MM.1S (cell line): ENCODE measurements at regions not wholly inside any gene's neighbourhood (a gene's known extent, or its start where the extent isn't known, plus 50 kb on each side); places are given as distances from the start of the nearest gene placed in this dataset.
"Not testable (repeated sequence)": the region's sequence is repeated elsewhere in the genome, so short reads cannot be mapped to it uniquely, and the experiment has no call there.

Source experiments
- DNase-seq: peaks from one replicate; pipeline ENCODE4 v3.0.0-alpha.2; 2015
- H2AFZ ChIP-seq: fragments of 300-600 bp; sonication (generic); 2 replicates; pipeline ENCODE4 v1.6.0; 2016; ENCODE audit warnings: antibody characterized with exemption, low read length
- H3F3A ChIP-seq: fragments of 300-600 bp; sonication (generic); 2 replicates; pipeline ENCODE4 v1.6.1; 2016; ENCODE audit warnings: mild to moderate bottlenecking, antibody characterized with exemption, low read length, moderate library complexity, mixed read lengths; ENCODE audit not compliant: insufficient read depth
- H3K27ac ChIP-seq: fragments of 300-600 bp; sonication (generic); 2 replicates; pipeline ENCODE4 v1.5.1; 2016; ENCODE audit warnings: mild to moderate bottlenecking, low read length
- H3K27me3 ChIP-seq: fragments of 300-600 bp; sonication (generic); replicated peaks from 2 replicates; pipeline ENCODE4 v1.6.0; 2016; ENCODE audit warnings: low read length; ENCODE audit not compliant: insufficient read depth
- H3K36me3 ChIP-seq: fragments of 300-600 bp; sonication (generic); replicated peaks from 2 replicates; pipeline ENCODE4 v1.6.1; 2016; ENCODE audit warnings: mild to moderate bottlenecking, low read length, mixed read lengths; ENCODE audit not compliant: insufficient read depth
- H3K4me1 ChIP-seq: fragments of 300-600 bp; sonication (generic); 2 replicates; pipeline ENCODE4 v1.6.1; 2016; ENCODE audit warnings: low read length, mixed read lengths
- H3K4me2 ChIP-seq: fragments of 300-600 bp; sonication (generic); 2 replicates; pipeline ENCODE4 v1.6.0; 2016; ENCODE audit warnings: low read depth, low read length
- H3K4me3 ChIP-seq: fragments of 300-600 bp; sonication (generic); 2 replicates; pipeline ENCODE4 v1.5.1; 2016; ENCODE audit warnings: low read length, mixed read lengths
- H3K79me2 ChIP-seq: fragments of 300-600 bp; sonication (generic); 2 replicates; pipeline ENCODE4 v1.6.1; 2016; ENCODE audit warnings: mixed run types, low read length, mixed read lengths
- H3K9ac ChIP-seq: fragments of 300-600 bp; sonication (generic); 2 replicates; pipeline ENCODE4 v1.6.1; 2016; ENCODE audit warnings: low read length, mixed read lengths
- H3K9me2 ChIP-seq: fragments of 300-600 bp; sonication (generic); replicated peaks from 2 replicates; pipeline ENCODE4 v1.6.1; 2016; ENCODE audit warnings: mild to moderate bottlenecking, low read length, mixed read lengths; ENCODE audit not compliant: insufficient read depth
- H3K9me3 ChIP-seq: fragments of 300-600 bp; sonication (generic); replicated peaks from 2 replicates; pipeline ENCODE4 v1.6.1; 2016; ENCODE audit warnings: mild to moderate bottlenecking, low read length, mixed read lengths; ENCODE audit not compliant: insufficient read depth
- H4K20me1 ChIP-seq: fragments of 300-600 bp; sonication (generic); 2 replicates; pipeline ENCODE4 v1.6.1; 2016; ENCODE audit warnings: mild to moderate bottlenecking, low read length, moderate library complexity, mixed read lengths; ENCODE audit not compliant: insufficient read depth
- EZH2 ChIP-seq: fragments of 300-600 bp; sonication (generic); optimal IDR thresholded peaks from 2 replicates; pipeline ENCODE3; 2017; ENCODE audit warnings: low read depth, mild to moderate bottlenecking, antibody characterized with exemption, low read length, mixed read lengths
- EZH2phosphoT487 ChIP-seq: fragments of 300-600 bp; sonication (generic); IDR thresholded peaks from 2 replicates; pipeline ENCODE4 v1.6.1; 2018; ENCODE audit warnings: antibody characterized with exemption, low read length
- TF ChIP-seq, protein P1 (sequence below): fragments of 300-600 bp; sonication (generic); IDR thresholded peaks from 2 replicates; pipeline ENCODE4 v1.5.1; 2016; ENCODE audit warnings: antibody characterized with exemption, low read length, mixed read lengths

DNA sequence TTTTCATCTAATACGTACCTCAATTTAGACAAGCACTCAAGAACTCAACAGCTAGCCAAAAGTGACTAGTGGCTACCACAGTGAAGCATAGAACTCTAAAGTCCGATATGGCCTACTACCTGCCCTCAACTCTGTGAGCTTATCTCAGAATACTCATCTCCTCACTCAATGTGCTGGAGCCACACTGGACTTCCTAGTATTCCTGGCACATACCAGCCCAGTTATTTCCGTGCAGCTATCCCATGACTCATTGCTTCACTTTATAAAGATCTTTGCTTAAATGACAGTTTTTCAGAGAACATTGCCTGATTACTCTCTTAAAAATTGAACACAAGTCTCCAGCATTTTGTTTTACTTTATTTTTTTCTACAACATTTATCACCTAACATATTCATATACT is 524.7 kb downstream of the PYDC2 start:
- H3K9me2 ChIP-seq = no peaks in the 10 kb centered on the region
- no peak overlapping the region for H3K4me3 ChIP-seq
- TF ChIP-seq EZH2 = no peak
- TF ChIP-seq, protein P1, sequence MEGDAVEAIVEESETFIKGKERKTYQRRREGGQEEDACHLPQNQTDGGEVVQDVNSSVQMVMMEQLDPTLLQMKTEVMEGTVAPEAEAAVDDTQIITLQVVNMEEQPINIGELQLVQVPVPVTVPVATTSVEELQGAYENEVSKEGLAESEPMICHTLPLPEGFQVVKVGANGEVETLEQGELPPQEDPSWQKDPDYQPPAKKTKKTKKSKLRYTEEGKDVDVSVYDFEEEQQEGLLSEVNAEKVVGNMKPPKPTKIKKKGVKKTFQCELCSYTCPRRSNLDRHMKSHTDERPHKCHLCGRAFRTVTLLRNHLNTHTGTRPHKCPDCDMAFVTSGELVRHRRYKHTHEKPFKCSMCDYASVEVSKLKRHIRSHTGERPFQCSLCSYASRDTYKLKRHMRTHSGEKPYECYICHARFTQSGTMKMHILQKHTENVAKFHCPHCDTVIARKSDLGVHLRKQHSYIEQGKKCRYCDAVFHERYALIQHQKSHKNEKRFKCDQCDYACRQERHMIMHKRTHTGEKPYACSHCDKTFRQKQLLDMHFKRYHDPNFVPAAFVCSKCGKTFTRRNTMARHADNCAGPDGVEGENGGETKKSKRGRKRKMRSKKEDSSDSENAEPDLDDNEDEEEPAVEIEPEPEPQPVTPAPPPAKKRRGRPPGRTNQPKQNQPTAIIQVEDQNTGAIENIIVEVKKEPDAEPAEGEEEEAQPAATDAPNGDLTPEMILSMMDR = no peak
- no peak for TF ChIP-seq EZH2phosphoT487
- no peak for DNase-seq
- H3F3A ChIP-seq = no peaks in the 10 kb centered on the region
- H2AFZ ChIP-seq = no peak overlapping the region
- no peaks in the 10 kb centered on the region for H3K36me3 ChIP-seq
- no peaks in the 10 kb centered on the region for H3K4me1 ChIP-seq
- H3K27me3 ChIP-seq = no peaks in the 10 kb centered on the region
- H4K20me1 ChIP-seq = no peaks in the 10 kb centered on the region
- no peaks in the 10 kb centered on the region for H3K79me2 ChIP-seq
- no peak overlapping the region for H3K9ac ChIP-seq
- H3K27ac ChIP-seq = no peak overlapping the region
- H3K9me3 ChIP-seq = no peaks in the 10 kb centered on the region
- H3K4me2 ChIP-seq = no peak overlapping the region

- no peaks in the 10 kb centered on the region for H3K79me2 ChIP-seq
- H3K4me2 ChIP-seq = no peak overlapping the region
- H3F3A ChIP-seq = no peaks in the 10 kb centered on the region
- no peak overlapping the region for H2AFZ ChIP-seq
- H3K9me3 ChIP-seq = no peaks in the 10 kb centered on the region
- no peaks in the 10 kb centered on the region for H3K27me3 ChIP-seq
- H3K36me3 ChIP-seq = no peaks in the 10 kb centered on the region
- no peak overlapping the region for H3K4me3 ChIP-seq
- H3K4me1 ChIP-seq = no peaks in the 10 kb centered on the region
- H3K9me2 ChIP-seq = no peaks in the 10 kb centered on the region
- TF ChIP-seq, protein P1 = no peak
- TF ChIP-seq EZH2 (no peak), EZH2phosphoT487 (no peak)
- DNase-seq = no peak
- H3K27ac ChIP-seq = no peak overlapping the region
- H3K9ac ChIP-seq = no peak overlapping the region
- no peaks in the 10 kb centered on the region for H4K20me1 ChIP-seq
These were observed 526.9 kb downstream of the PYDC2 start for GRCh38 chr3:191987831-191988350.

DNA sequence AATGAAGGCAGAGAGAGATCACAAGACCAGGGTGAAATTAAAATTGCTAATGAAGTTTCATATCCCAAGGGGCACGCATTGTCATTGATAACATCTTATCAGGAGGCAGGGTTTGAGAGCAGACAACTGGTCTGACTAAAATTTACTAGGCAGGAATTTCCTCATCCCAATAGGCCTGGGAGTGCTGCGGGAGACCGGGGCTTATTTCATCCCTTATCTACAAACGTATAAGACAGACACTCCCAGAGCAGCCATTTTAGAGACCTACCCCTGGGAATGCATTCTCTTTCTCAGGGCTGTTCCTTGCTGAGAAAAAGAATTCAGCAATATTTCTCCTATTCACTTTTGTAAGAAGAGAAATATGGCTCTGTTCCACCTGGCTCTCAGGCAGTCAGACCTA is 533.0 kb downstream of the PYDC2 start:
- not testable (repeated sequence) for DNase-seq, H3F3A ChIP-seq, H4K20me1 ChIP-seq, H3K27ac ChIP-seq, H3K27me3 ChIP-seq, H3K79me2 ChIP-seq, H3K4me1 ChIP-seq, H3K4me3 ChIP-seq, H3K4me2 ChIP-seq, H3K9me2 ChIP-seq, H3K36me3 ChIP-seq, H3K9ac ChIP-seq, H2AFZ ChIP-seq, H3K9me3 ChIP-seq

DNA sequence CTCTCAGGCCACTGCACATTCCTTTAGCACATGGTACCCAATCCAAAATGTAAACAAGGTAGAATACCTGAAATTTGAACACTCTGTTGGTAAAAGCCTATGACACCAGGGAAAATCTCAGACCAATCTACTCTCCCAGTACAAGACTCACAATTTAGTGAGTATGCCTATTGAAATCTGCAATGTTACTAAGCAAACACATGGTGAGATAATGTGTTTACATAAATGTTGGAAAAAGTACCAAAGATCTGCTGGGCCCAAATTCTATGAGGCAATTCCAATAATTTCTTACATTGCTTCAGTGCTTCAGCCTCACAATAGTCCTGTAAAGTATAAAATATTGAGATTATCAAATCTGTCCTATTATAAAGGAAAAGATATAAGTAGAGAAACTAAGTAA is 536.1 kb downstream of the PYDC2 start:
- Histone ChIP-seq H4K20me1 (no peaks in the 10 kb centered on the region), H3K36me3 (no peaks in the 10 kb centered on the region), H3F3A (no peaks in the 10 kb centered on the region), H3K27me3 (no peaks in the 10 kb centered on the region), H3K4me3 (no peak overlapping the region), H3K9me2 (0 out of 2 replicates have a peak, but pooled peaks cover 4% of the 10 kb centered on the region), H3K27ac (no peak overlapping the region), H2AFZ (no peak overlapping the region), H3K4me1 (no peaks in the 10 kb centered on the region), H3K79me2 (no peaks in the 10 kb centered on the region), H3K9ac (no peak overlapping the region), H3K9me3 (no peaks in the 10 kb centered on the region), H3K4me2 (no peak overlapping the region)
- DNase-seq = no peak
- no peak for TF ChIP-seq EZH2phosphoT487
- TF ChIP-seq, protein P1 = no peak
- TF ChIP-seq EZH2 = no peak
